ENCODE measurements at regions not wholly inside any gene's neighbourhood (a gene's known extent, or its start where the extent isn't known, plus 50 kb on each side); places are given as distances from the start of the nearest gene placed in this dataset.

GRCh38 chr6:11284996-11285395, 52.5 kb upstream of the NEDD9 start:
- WGBS (ENCODE audit: insufficient coverage, insufficient read length) = no CpG with 5 or more reads among the region's 4 CpGs
- H3K36me3 ChIP-seq (ENCODE audit: control insufficient read depth, insufficient read depth, low read length) = no peaks in the 10 kb centered on the region
- no peaks in the 10 kb centered on the region for H3K4me1 ChIP-seq (ENCODE audit: control insufficient read depth, insufficient read depth, low read length)
- H3K9me3 ChIP-seq (ENCODE audit: control insufficient read depth, insufficient read depth, low read length) = no peaks in the 10 kb centered on the region
- H3K27me3 ChIP-seq (ENCODE audit: control insufficient read depth, insufficient read depth, low read length) = no peaks in the 10 kb centered on the region
- no peak for DNase-seq (ENCODE audit: low read depth, low spot score)
- H3K4me3 ChIP-seq (ENCODE audit: low read length) = no peak overlapping the region
- no peak overlapping the region for H3K27ac ChIP-seq (ENCODE audit: low read length)

- H3K36me3 ChIP-seq (ENCODE audit: control insufficient read depth, insufficient read depth, low read length) = no peaks in the 10 kb centered on the region
- no peaks in the 10 kb centered on the region for H3K27me3 ChIP-seq (ENCODE audit: control insufficient read depth, insufficient read depth, low read length)
- no CpG with 5 or more reads among the region's 2 CpGs for WGBS (ENCODE audit: insufficient coverage, insufficient read length)
- no peak overlapping the region for H3K27ac ChIP-seq (ENCODE audit: low read length)
- H3K4me1 ChIP-seq (ENCODE audit: control insufficient read depth, insufficient read depth, low read length) = no peaks in the 10 kb centered on the region; the same call in 1 of the 2 replicates
- no peaks in the 10 kb centered on the region for H3K9me3 ChIP-seq (ENCODE audit: control insufficient read depth, insufficient read depth, low read length)
- no peak for DNase-seq (ENCODE audit: low read depth, low spot score)
- H3K4me3 ChIP-seq (ENCODE audit: low read length) = no peak overlapping the region
These were observed 51.2 kb upstream of the NEDD9 start for GRCh38 chr6:11283629-11284028.

GRCh38 chr6:11282875-11283274, 50.4 kb upstream of the NEDD9 start:
- Histone ChIP-seq H3K9me3 (ENCODE audit: control insufficient read depth, insufficient read depth, low read length) (no peaks in the 10 kb centered on the region), H3K36me3 (ENCODE audit: control insufficient read depth, insufficient read depth, low read length) (no peaks in the 10 kb centered on the region), H3K27me3 (ENCODE audit: control insufficient read depth, insufficient read depth, low read length) (no peaks in the 10 kb centered on the region), H3K27ac (ENCODE audit: low read length) (no peak overlapping the region), H3K4me3 (ENCODE audit: low read length) (no peak overlapping the region), H3K4me1 (ENCODE audit: control insufficient read depth, insufficient read depth, low read length) (peaks cover under 1% of the 10 kb centered on the region)
- no peak for DNase-seq (ENCODE audit: low read depth, low spot score)
- WGBS (ENCODE audit: insufficient coverage, insufficient read length) = no CpG with 5 or more reads among the region's 5 CpGs

Data from iPS DF 6.9 (cell line).